MCF 10A (cell line): ENCODE measurements at regions not wholly inside any gene's neighbourhood (a gene's known extent, or its start where the extent isn't known, plus 50 kb on each side); places are given as distances from the start of the nearest gene placed in this dataset.
"Not testable (repeated sequence)": the region's sequence is repeated elsewhere in the genome, so short reads cannot be mapped to it uniquely, and the experiment has no call there.

Experiments used
- BruUV-seq: library from RNA; stranded (reverse); fragments of 400-500 nt; replicated peaks from 2 replicates; lab custom pipeline; 2021; lab: Mats Ljungman, UMichigan
- CTCF ChIA-PET: fragments of 300-600 bp; sonication (Branson Sonifier 250); formaldehyde crosslinking; extraction: SDS; loops from one replicate; lab custom pipeline; 2021; ENCODE audit warnings: antibody characterized with exemption, inconsistent platforms; lab: Yijun Ruan, JAX
- POLR2A ChIA-PET: fragments of 300-600, 350-650 bp; sonication (Branson Sonifier 250); formaldehyde crosslinking; extraction: SDS; loops from one replicate; lab custom pipeline; 2020; ENCODE audit warnings: antibody characterized with exemption, inconsistent platforms; lab: Yijun Ruan, JAX
- DNase-seq: peaks from one replicate; pipeline ENCODE4 v3.0.0-alpha.2; 2018; ENCODE audit not compliant: unreplicated experiment
- H3K27ac Mint-ChIP-seq: one replicate; pipeline ENCODE4 v1.8.0; 2022; ENCODE audit warnings: mild to moderate bottlenecking, low read depth, mixed read lengths; ENCODE audit not compliant: unreplicated experiment
- H3K27me3 Mint-ChIP-seq: one replicate; pipeline ENCODE4 v1.8.0; 2022; ENCODE audit warnings: mixed read lengths; ENCODE audit not compliant: insufficient read depth, unreplicated experiment
- H3K36me3 Mint-ChIP-seq: one replicate; pipeline ENCODE4 v1.8.0; 2022; ENCODE audit warnings: mild to moderate bottlenecking, moderate library complexity, mixed read lengths; ENCODE audit not compliant: insufficient read depth, unreplicated experiment
- H3K4me1 Mint-ChIP-seq: one replicate; pipeline ENCODE4 v1.8.0; 2022; ENCODE audit warnings: mixed read lengths; ENCODE audit not compliant: insufficient read depth, unreplicated experiment
- H3K4me3 Mint-ChIP-seq: one replicate; pipeline ENCODE4 v1.8.0; 2022; ENCODE audit warnings: mild to moderate bottlenecking, moderate library complexity, mixed read lengths; ENCODE audit not compliant: unreplicated experiment
- H3K9me3 Mint-ChIP-seq: one replicate; pipeline ENCODE4 v1.8.0; 2022; ENCODE audit warnings: mixed read lengths; ENCODE audit not compliant: unreplicated experiment
- intact Hi-C: fragments of 100-400 bp; cut with micrococcal nuclease; formaldehyde crosslinking; loops from 2 replicates; pipeline ENCODE4 v1.14.1; 2022
- TF ChIP-seq, protein P1 (sequence below): fragments of 200-600 bp; IDR thresholded peaks from one replicate; pipeline ENCODE4 v1.8.0; 2022; ENCODE audit warnings: antibody characterized with exemption, mild to moderate bottlenecking; ENCODE audit not compliant: unreplicated experiment

DNA sequence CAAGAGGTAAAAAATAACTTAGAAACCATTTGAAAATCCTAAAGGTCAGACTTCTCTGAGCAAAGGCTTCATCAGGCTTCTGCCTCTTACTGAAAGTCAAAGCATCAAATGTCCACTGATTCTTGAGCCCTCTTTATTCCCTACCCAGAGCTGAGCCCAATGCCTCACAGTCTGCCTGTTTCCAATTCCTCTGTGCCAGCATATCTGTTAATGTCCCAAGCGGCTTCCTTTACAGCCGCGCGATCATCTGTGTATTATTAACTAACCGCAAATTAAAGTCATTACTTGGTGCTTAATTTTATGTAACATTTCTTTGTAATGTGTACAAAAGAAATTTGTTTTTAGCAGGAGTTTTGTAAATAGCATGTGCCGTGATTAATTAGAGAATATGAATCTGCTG is 418.8 kb upstream of the HNRNPA3 start:
- H3K27me3 Mint-ChIP-seq, result peaks cover 32% of the 10 kb centered on the region
- H3K4me1 Mint-ChIP-seq, result no peaks in the 10 kb centered on the region
- BruUV-seq, result no TSS peak
- DNase-seq, result no peak
- ChIA-PET CTCF (no interaction called here), POLR2A (no interaction called here)
- no peaks in the 10 kb centered on the region for H3K9me3 Mint-ChIP-seq
- no peaks in the 10 kb centered on the region for H3K36me3 Mint-ChIP-seq
- TF ChIP-seq, protein P1, sequence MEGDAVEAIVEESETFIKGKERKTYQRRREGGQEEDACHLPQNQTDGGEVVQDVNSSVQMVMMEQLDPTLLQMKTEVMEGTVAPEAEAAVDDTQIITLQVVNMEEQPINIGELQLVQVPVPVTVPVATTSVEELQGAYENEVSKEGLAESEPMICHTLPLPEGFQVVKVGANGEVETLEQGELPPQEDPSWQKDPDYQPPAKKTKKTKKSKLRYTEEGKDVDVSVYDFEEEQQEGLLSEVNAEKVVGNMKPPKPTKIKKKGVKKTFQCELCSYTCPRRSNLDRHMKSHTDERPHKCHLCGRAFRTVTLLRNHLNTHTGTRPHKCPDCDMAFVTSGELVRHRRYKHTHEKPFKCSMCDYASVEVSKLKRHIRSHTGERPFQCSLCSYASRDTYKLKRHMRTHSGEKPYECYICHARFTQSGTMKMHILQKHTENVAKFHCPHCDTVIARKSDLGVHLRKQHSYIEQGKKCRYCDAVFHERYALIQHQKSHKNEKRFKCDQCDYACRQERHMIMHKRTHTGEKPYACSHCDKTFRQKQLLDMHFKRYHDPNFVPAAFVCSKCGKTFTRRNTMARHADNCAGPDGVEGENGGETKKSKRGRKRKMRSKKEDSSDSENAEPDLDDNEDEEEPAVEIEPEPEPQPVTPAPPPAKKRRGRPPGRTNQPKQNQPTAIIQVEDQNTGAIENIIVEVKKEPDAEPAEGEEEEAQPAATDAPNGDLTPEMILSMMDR, result no peak
- intact Hi-C loops, result no loop called here
- no peak overlapping the region for H3K4me3 Mint-ChIP-seq
- no peak overlapping the region for H3K27ac Mint-ChIP-seq

DNA sequence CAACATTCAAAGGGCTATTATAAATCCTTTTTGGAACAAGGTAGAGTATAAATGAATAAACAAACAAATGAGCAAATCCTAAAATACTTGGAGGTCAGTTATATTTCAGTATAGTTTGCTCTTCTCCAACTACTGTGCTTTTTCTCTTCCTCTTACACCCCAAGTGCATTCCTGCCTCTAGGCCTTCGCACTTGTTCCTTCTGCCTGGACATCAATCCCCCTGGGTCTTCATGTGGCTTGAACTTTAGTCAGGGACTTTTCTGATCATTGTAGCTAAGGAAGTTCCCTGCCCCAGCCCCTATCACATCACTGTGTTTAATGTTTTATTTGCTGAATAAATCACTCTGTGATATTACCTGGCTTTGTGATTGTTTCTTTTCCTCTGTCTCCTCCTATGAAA is 418.2 kb upstream of the HNRNPA3 start:
- POLR2A ChIA-PET, result no interaction called here
- no peak for DNase-seq
- H3K27ac Mint-ChIP-seq, result no peak overlapping the region
- no peaks in the 10 kb centered on the region for H3K9me3 Mint-ChIP-seq
- intact Hi-C loops, result no loop called here
- CTCF ChIA-PET, result no interaction called here
- H3K36me3 Mint-ChIP-seq, result no peaks in the 10 kb centered on the region
- BruUV-seq, result no TSS peak
- H3K4me1 Mint-ChIP-seq, result no peaks in the 10 kb centered on the region
- no peak overlapping the region for H3K4me3 Mint-ChIP-seq
- peaks cover 32% of the 10 kb centered on the region for H3K27me3 Mint-ChIP-seq
- TF ChIP-seq, protein P1, result no peak

DNA sequence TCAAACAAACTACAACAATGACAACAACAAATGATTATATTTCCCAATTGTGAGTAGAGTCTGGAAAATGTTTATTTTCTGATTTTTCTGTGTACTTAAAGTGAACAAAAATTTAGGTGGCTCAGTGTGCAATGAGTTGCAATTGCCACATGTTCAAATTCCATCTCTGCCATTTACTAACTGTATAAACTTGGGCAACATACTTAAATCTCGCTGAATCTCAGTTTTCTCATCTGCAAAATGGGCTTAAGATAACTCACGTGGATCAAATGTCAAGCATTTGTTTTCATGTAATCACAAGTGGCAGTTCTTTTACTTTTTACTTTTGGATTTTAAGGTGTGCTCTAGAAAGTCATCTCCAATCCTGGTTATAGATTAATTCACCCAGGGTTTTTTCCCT is 416.8 kb upstream of the HNRNPA3 start:
- DNase-seq, result no peak
- BruUV-seq, result no TSS peak
- POLR2A ChIA-PET, result no interaction called here
- H3K27ac Mint-ChIP-seq, result no peak overlapping the region
- no peaks in the 10 kb centered on the region for H3K9me3 Mint-ChIP-seq
- H3K4me3 Mint-ChIP-seq, result no peak overlapping the region
- intact Hi-C loops, result no loop called here
- H3K27me3 Mint-ChIP-seq, result peaks cover 30% of the 10 kb centered on the region
- no peaks in the 10 kb centered on the region for H3K4me1 Mint-ChIP-seq
- TF ChIP-seq, protein P1, result no peak
- no peaks in the 10 kb centered on the region for H3K36me3 Mint-ChIP-seq
- CTCF ChIA-PET, result no interaction called here

DNA sequence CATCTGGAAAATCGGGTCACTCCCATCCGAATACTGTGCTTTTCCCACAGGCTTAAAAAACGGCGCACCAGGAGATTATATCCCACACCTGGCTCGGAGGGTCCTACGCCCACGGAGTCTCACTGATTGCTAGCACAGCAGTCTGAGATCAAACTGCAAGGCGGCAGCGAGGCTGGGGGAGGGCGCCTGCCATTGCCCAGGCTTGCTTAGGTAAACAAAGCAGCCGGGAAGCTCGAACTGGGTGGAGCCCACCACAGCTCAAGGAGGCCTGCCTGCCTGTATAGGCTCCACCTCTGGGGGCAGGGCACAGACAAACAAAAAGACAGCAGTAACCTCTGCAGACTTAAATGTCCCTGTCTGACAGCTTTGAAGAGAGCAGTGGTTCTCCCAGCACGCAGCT is 415.9 kb upstream of the HNRNPA3 start:
- peaks cover 21% of the 10 kb centered on the region for H3K27me3 Mint-ChIP-seq
- H3K27ac Mint-ChIP-seq, H3K4me1 Mint-ChIP-seq, DNase-seq, intact Hi-C loops, H3K4me3 Mint-ChIP-seq, H3K9me3 Mint-ChIP-seq, POLR2A ChIA-PET, BruUV-seq, H3K36me3 Mint-ChIP-seq: not testable (repeated sequence)
- CTCF ChIA-PET, result interaction anchor here (0.6 kb wide), 1 partner anchor 102 kb away, joined by 3 read pairs; no protein-coding TSS in a partner anchor

DNA sequence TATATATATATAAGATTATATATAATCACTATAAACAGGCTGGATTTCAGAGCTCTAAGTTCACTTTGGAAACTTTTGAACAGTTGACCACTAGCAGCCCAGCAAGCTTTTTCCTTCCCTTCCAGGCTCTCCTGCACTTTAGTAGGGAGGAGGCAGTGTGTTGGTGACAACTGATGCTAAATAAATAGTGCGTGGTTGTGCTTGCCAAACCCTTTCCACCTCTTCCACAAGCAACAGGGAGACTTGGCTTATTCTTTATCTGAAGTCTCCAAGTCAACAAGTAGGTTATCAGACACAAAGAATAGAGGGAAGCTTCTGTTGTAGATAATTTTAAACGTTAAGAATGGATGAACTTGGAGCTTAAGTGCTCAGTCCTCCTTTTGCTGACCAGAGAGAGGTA is 408.2 kb upstream of the HNRNPA3 start:
- H3K27ac Mint-ChIP-seq, result no peak overlapping the region
- H3K4me3 Mint-ChIP-seq, result no peak overlapping the region
- H3K27me3 Mint-ChIP-seq, result no peaks in the 10 kb centered on the region
- DNase-seq, result no peak
- ChIA-PET CTCF (interaction anchor here (0.6 to 4.1 kb wide), 4 partner anchors 9 to 665 kb away, joined by 4 to 21 read pairs (median 6); no protein-coding TSS in a partner anchor), POLR2A (interaction anchor here (1.1 kb wide), 1 partner anchor 10 kb away, joined by 4 read pairs; no protein-coding TSS in a partner anchor)
- H3K4me1 Mint-ChIP-seq, result no peaks in the 10 kb centered on the region
- BruUV-seq, result no TSS peak
- no peaks in the 10 kb centered on the region for H3K36me3 Mint-ChIP-seq
- TF ChIP-seq, protein P1, result no peak
- H3K9me3 Mint-ChIP-seq, result no peaks in the 10 kb centered on the region
- intact Hi-C loops, result no loop called here
